H1 (cell line): ENCODE measurements at regions not wholly inside any gene's neighbourhood (a gene's known extent, or its start where the extent isn't known, plus 50 kb on each side); places are given as distances from the start of the nearest gene placed in this dataset.

ENCODE experiments used
- CTCF ChIA-PET: fragments of 300-600 bp; sonication (Branson Sonifier 250); formaldehyde crosslinking; loops from one replicate; lab custom pipeline; 2021; ENCODE audit not compliant: partially characterized antibody; lab: Charles Lee
- POLR2A ChIA-PET: fragments of 300-600 bp; sonication (Branson Sonifier 250); formaldehyde crosslinking; loops from one replicate; lab custom pipeline; 2021; ENCODE audit warnings: inconsistent platforms; ENCODE audit not compliant: partially characterized antibody; lab: Charles Lee
- DNase-seq, 2 experiments: peaks; one replicate each; pipeline versions ENCODE4 v3.0.0 to v3.0.0-alpha.2; 2010 to 2022; ENCODE audit warnings: low spot score in 2 of 2, low read depth in 1 of 2, mixed read lengths in 1 of 2
- FAIRE-seq: peaks from 2 replicates; lab custom pipeline; 2011; peaks lifted over from hg19 to GRCh38; lab: Jason Lieb, UNC
- H2AFZ ChIP-seq: 2 replicates; pipeline ENCODE4 v1.8.1; 2012; ENCODE audit warnings: low read length, inconsistent platforms
- H2AK5ac ChIP-seq: 2 replicates; pipeline ENCODE4 v1.6.1; 2013; ENCODE audit warnings: low read depth, low read length
- H2BK120ac ChIP-seq: replicated peaks from 2 replicates; pipeline ENCODE3; 2013; ENCODE audit warnings: low read depth, low read length, inconsistent platforms
- H2BK12ac ChIP-seq: 2 replicates; pipeline ENCODE4 v1.6.1; 2013; ENCODE audit warnings: low read depth, low read length
- H2BK15ac ChIP-seq: 2 replicates; pipeline ENCODE4 v1.6.1; 2013; ENCODE audit warnings: low read length
- H2BK20ac ChIP-seq: 2 replicates; pipeline ENCODE4 v1.6.1; 2013; ENCODE audit warnings: low read length
- H2BK5ac ChIP-seq: 2 replicates; pipeline ENCODE4 v1.6.1; 2013; ENCODE audit warnings: low read depth, low read length
- H3K14ac ChIP-seq: 2 replicates; pipeline ENCODE4 v1.6.1; 2013; ENCODE audit warnings: inconsistent platforms; ENCODE audit not compliant: insufficient read length
- H3K18ac ChIP-seq: 2 replicates; pipeline ENCODE4 v1.6.1; 2013; ENCODE audit warnings: low read length; ENCODE audit errors: extremely low read depth
- H3K23ac ChIP-seq: 2 replicates; pipeline ENCODE4 v1.6.1; 2013; ENCODE audit warnings: inconsistent platforms; ENCODE audit not compliant: insufficient read length
- H3K23me2 ChIP-seq: 2 replicates; pipeline ENCODE4 v1.6.1; 2013; ENCODE audit warnings: low read depth, low read length
- H3K27ac ChIP-seq: 2 replicates; pipeline ENCODE4 v1.6.1; 2011; ENCODE audit warnings: low read depth, low read length, inconsistent platforms
- H3K27me3 ChIP-seq, 4 experiments: replicated peaks in 1 of 4; 1 replicate in 1 of 4; 2 replicates in 3 of 4; pipeline versions ENCODE4 v1.6.1 to v1.8.1; 2011 to 2013; ENCODE audit warnings: low read length in 3 of 4, mild to moderate bottlenecking in 3 of 4, inconsistent platforms in 2 of 4, mixed read lengths in 2 of 4, moderate library complexity in 1 of 4; ENCODE audit not compliant: control insufficient read depth in 3 of 4, insufficient read depth in 3 of 4; ENCODE audit errors: extremely low read depth in 1 of 4
- H3K36me3 ChIP-seq, 4 experiments: 2 replicates each; pipeline versions ENCODE4 v1.6.1 to v1.8.1; 2011 to 2013; ENCODE audit warnings: mild to moderate bottlenecking in 4 of 4, low read length in 3 of 4, moderate library complexity in 2 of 4, control low read depth in 1 of 4, inconsistent platforms in 1 of 4; ENCODE audit not compliant: insufficient read depth in 4 of 4, control insufficient read depth in 2 of 4
- H3K4ac ChIP-seq: replicated peaks from 2 replicates; pipeline ENCODE3; 2013; ENCODE audit warnings: low read length, low read depth, mixed read lengths, inconsistent platforms; ENCODE audit not compliant: insufficient read length
- H3K4me1 ChIP-seq, 4 experiments: replicated peaks in 1 of 4; 1 replicate in 1 of 4; 2 replicates in 3 of 4; pipeline versions ENCODE4 v1.6.1 to v1.8.1; 2011 to 2013; ENCODE audit warnings: low read length in 3 of 4, inconsistent platforms in 2 of 4, mixed read lengths in 1 of 4; ENCODE audit not compliant: insufficient read depth in 4 of 4, control insufficient read depth in 3 of 4
- H3K4me2 ChIP-seq, 2 experiments: 2 replicates each; pipeline versions ENCODE4 v1.6.1 to v1.8.1; 2011 to 2013; ENCODE audit warnings: low read depth in 2 of 2, low read length in 2 of 2, control low read depth in 1 of 2, inconsistent platforms in 1 of 2, mild to moderate bottlenecking in 1 of 2; ENCODE audit not compliant: insufficient read depth in 1 of 2
- H3K4me3 ChIP-seq, 4 experiments: fragments of 200-600, 300-600 bp in 1 of 4; sonication (generic), shearing (Covaris generic), sonication (Bioruptor Twin) in 1 of 4; 2 replicates each; pipeline versions ENCODE4 v1.5.1 to v1.8.1; 2011 to 2016; ENCODE audit warnings: low read length in 4 of 4, low read depth in 3 of 4, control low read depth in 2 of 4, inconsistent platforms in 2 of 4, mild to moderate bottlenecking in 2 of 4, mixed read lengths in 1 of 4, moderate library complexity in 1 of 4; ENCODE audit not compliant: insufficient read depth in 2 of 4; ENCODE audit errors: extremely low read depth in 1 of 4
- H3K56ac ChIP-seq: replicated peaks from 2 replicates; pipeline ENCODE3; 2013; ENCODE audit warnings: low read depth, mild to moderate bottlenecking, mixed read lengths, low read length, inconsistent platforms; ENCODE audit not compliant: insufficient read length
- H3K79me1 ChIP-seq: 2 replicates; pipeline ENCODE4 v1.6.1; 2013; ENCODE audit warnings: low read depth, low read length, control low read depth
- H3K79me2 ChIP-seq, 2 experiments: 2 replicates each; pipeline versions ENCODE4 v1.6.1 to v1.8.1; 2012 to 2013; ENCODE audit warnings: low read length in 2 of 2, mild to moderate bottlenecking in 2 of 2, inconsistent platforms in 1 of 2; ENCODE audit not compliant: insufficient read depth in 2 of 2, control insufficient read depth in 1 of 2
- H3K9ac ChIP-seq, 4 experiments: replicated peaks in 1 of 4; 1 replicate in 1 of 4; 2 replicates in 3 of 4; pipeline versions ENCODE4 v1.6.1 to v1.8.1; 2011 to 2013; ENCODE audit warnings: low read depth in 3 of 4, low read length in 3 of 4, control low read depth in 2 of 4, mild to moderate bottlenecking in 2 of 4, moderate library complexity in 2 of 4, inconsistent platforms in 1 of 4; ENCODE audit errors: extremely low read depth in 1 of 4
- H3K9me3 ChIP-seq, 2 experiments: 2 replicates each; pipeline versions ENCODE4 v1.6.1 to v1.8.1; 2012 to 2013; ENCODE audit warnings: mild to moderate bottlenecking in 2 of 2, moderate library complexity in 2 of 2, control low read depth in 1 of 2, inconsistent platforms in 1 of 2, low read depth in 1 of 2, low read length in 1 of 2, mixed read lengths in 1 of 2; ENCODE audit not compliant: insufficient read depth in 2 of 2
- H4K20me1 ChIP-seq, 2 experiments: replicated peaks in 1 of 2; 2 replicates each; pipeline versions ENCODE3 to v1.8.1; 2011 to 2013; ENCODE audit warnings: inconsistent platforms in 2 of 2, low read length in 2 of 2, mild to moderate bottlenecking in 1 of 2; ENCODE audit not compliant: insufficient read depth in 2 of 2, control insufficient read depth in 1 of 2
- H4K5ac ChIP-seq: 2 replicates; pipeline ENCODE4 v1.6.1; 2013; ENCODE audit warnings: low read length, low read depth, mixed read lengths, inconsistent platforms; ENCODE audit not compliant: insufficient read length
- H4K8ac ChIP-seq: 2 replicates; pipeline ENCODE4 v1.8.0; 2013; ENCODE audit warnings: mild to moderate bottlenecking, moderate library complexity, low read length, inconsistent platforms; ENCODE audit not compliant: insufficient read depth; ENCODE audit errors: extremely low read depth
- H4K91ac ChIP-seq: replicated peaks from 2 replicates; pipeline ENCODE3; 2013; ENCODE audit warnings: low read length, mixed read lengths, inconsistent platforms; ENCODE audit not compliant: insufficient read length
- CHD1 ChIP-seq: IDR thresholded peaks from 2 replicates; pipeline ENCODE4 v1.6.1; 2012; ENCODE audit warnings: low read depth, low read length, improper control_type of control experiment
- EZH2 ChIP-seq: fragments of 200-600 bp; sonication (generic); IDR thresholded peaks from 2 replicates; pipeline ENCODE4 v1.7.1; 2012; ENCODE audit warnings: low read depth, mild to moderate bottlenecking, moderate library complexity, low read length, inconsistent platforms; ENCODE audit not compliant: severe bottlenecking
- RBBP5 ChIP-seq: IDR thresholded peaks from 2 replicates; pipeline ENCODE4 v1.7.1; 2012; ENCODE audit warnings: low read depth, mild to moderate bottlenecking, inconsistent platforms, low read length, moderate library complexity, borderline replicate concordance
- SAP30 ChIP-seq: fragments of 300-600 bp; sonication (generic); IDR thresholded peaks from 2 replicates; pipeline ENCODE4 v1.7.1; 2012; ENCODE audit warnings: low read length, moderate library complexity, mild to moderate bottlenecking, inconsistent platforms; ENCODE audit not compliant: insufficient read depth, insufficient replicate concordance
- SIRT6 ChIP-seq: IDR thresholded peaks from one replicate; pipeline ENCODE4 v1.7.1; 2012; ENCODE audit warnings: low read length, inconsistent platforms
- SRF ChIP-seq: IDR thresholded peaks from 2 replicates; pipeline ENCODE4 v1.6.1; 2011; ENCODE audit warnings: mild to moderate bottlenecking, low read depth, low read length, moderate library complexity
- TBP ChIP-seq: IDR thresholded peaks from 2 replicates; pipeline ENCODE4 v1.6.1; 2011; ENCODE audit warnings: low read depth, low read length, improper control_type of control experiment
- WGBS, 2 experiments: shearing (Covaris generic) in 1 of 2; methylation state at CpG; one replicate each; pipeline versions ENCODE4 v1.1.6 to v1.1.7; 2013 to 2015; ENCODE audit warnings: low lambda C conversion rate in 2 of 2, mixed read lengths in 2 of 2, inconsistent platforms in 1 of 2, low coverage in 1 of 2, missing lambda C conversion rate in 1 of 2; ENCODE audit not compliant: insufficient replicate concordance in 2 of 2, insufficient coverage in 1 of 2, insufficient read length in 1 of 2; ENCODE audit errors: extremely low coverage in 1 of 2, missing lambda C conversion rate in 1 of 2; 5-methylcytosine and 5-hydroxymethylcytosine counted together

DNA sequence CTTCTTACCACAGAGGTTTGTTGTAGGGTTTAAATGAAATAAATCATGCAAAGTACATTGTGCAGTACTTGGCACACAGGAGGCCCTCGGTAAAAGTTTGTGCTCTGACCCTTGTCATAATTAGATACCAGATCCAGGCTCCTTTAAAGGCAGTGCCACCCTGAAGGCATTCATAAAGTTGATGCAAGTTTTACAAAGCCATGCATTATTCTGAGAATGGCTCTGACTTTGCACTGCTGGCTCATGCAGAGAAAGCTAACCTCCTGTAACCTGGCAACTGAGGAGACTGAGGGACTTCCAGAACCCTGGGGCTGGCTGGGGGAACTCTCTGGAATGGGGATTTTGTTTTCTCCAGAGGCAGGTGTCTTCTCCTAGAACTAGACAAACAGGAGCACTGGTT is 570.9 kb downstream of the CCSER2 start (continued):
- no peak for TF ChIP-seq TBP

DNA sequence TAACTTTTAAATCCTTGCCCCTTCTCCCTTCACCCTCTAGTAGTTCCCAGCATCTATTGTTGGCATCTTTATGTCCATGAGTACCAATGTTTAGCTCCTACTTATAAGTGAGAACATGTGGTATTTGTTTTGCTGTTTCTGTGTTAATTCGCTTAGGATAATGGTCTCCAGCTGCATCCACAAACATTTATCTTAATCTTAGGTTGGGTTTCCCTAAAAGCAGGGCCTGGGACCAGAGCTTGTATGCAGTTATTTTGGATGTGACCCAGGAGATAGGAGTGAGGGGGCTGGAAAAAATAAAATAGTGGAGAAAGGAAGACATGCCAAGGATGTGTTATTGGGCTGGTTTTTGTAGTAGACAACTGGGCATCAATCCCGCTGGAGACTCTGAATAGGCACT is 571.8 kb downstream of the CCSER2 start:
- Histone ChIP-seq H2BK15ac (no peak overlapping the region), H2BK20ac (no peak overlapping the region), H3K4ac (no peak overlapping the region), H3K4me1 (no peaks in the 10 kb centered on the region), H2BK12ac (no peak overlapping the region), H2AFZ (no peak overlapping the region), H3K23ac (no peak overlapping the region), H2BK120ac (no peak overlapping the region), H2AK5ac (no peak overlapping the region), H4K91ac (no peak overlapping the region), H2BK5ac (no peak overlapping the region), H3K4me3 (no peak overlapping the region), H3K4me2 (no peak overlapping the region), H3K36me3 (no peaks in the 10 kb centered on the region), H3K79me1 (no peaks in the 10 kb centered on the region), H3K14ac (no peak overlapping the region), H3K23me2 (no peaks in the 10 kb centered on the region), H4K5ac (no peak overlapping the region), H4K8ac (no peak overlapping the region), H3K27me3 (no peaks in the 10 kb centered on the region), H3K9me3 (no peaks in the 10 kb centered on the region), H3K9ac (no peak overlapping the region), H3K56ac (no peak overlapping the region), H3K18ac (no peak overlapping the region), H4K20me1 (no peaks in the 10 kb centered on the region), H3K27ac (no peak overlapping the region), H3K79me2 (no peaks in the 10 kb centered on the region)
- ChIA-PET POLR2A (no interaction called here), CTCF (interaction anchor here (1.3 to 1.6 kb wide), 2 partner anchors 10 to 28 kb away, joined by 4 read pairs; no protein-coding TSS in a partner anchor)
- DNase-seq (no peak), FAIRE-seq (no peak)
- WGBS, 2 experiments: 95% methylated on average over 2 of the region's 2 CpGs; no CpG with 5 or more reads in 1 of the 2 experiments
- TF ChIP-seq SRF: no peak
- no peak for TF ChIP-seq SAP30
- no peak for TF ChIP-seq SIRT6
- TF ChIP-seq RBBP5: no peak
- no peak for TF ChIP-seq CHD1
- no peak for TF ChIP-seq EZH2
